GM23338 (cell line): ENCODE measurements at regions not wholly inside any gene's neighbourhood (a gene's known extent, or its start where the extent isn't known, plus 50 kb on each side); places are given as distances from the start of the nearest gene placed in this dataset.
A peak's percentile ranks its signal among the peaks of the same experiment; 100 is the strongest.

Experiments
- ATAC-seq: fragments of 200-7000 bp; cut with Tn5 transposase; 3 replicates; pipeline ENCODE4 v1.9.1; 2020
- DNase-seq: peaks from one replicate; pipeline ENCODE4 v3.0.0-alpha.2; 2015; ENCODE audit warnings: low spot score
- H2AFZ ChIP-seq: fragments of 200-600 bp; sonication (generic); 2 replicates; pipeline ENCODE4 v1.8.0; 2016; ENCODE audit warnings: antibody characterized with exemption, mild to moderate bottlenecking, moderate library complexity
- H3F3A ChIP-seq: fragments of 200-600 bp; sonication (generic); replicated peaks from 2 replicates; pipeline ENCODE4 v1.8.0; 2017; ENCODE audit warnings: antibody characterized with exemption, mixed run types, low read depth
- H3K27ac ChIP-seq: fragments of 200-600 bp; sonication (generic); 2 replicates; pipeline ENCODE4 v1.6.1; 2016; ENCODE audit warnings: low read depth
- H3K27me3 ChIP-seq: fragments of 200-600 bp; sonication (generic); 2 replicates; pipeline ENCODE4 v1.8.0; 2016; ENCODE audit warnings: mild to moderate bottlenecking, mixed run types, moderate library complexity; ENCODE audit not compliant: insufficient read depth
- H3K36me3 ChIP-seq: fragments of 200-600 bp; sonication (generic); 2 replicates; pipeline ENCODE4 v1.8.0; 2016; ENCODE audit warnings: mild to moderate bottlenecking; ENCODE audit not compliant: insufficient read depth
- H3K4me1 ChIP-seq: fragments of 200-600 bp; sonication (generic); 2 replicates; pipeline ENCODE4 v1.8.0; 2016; ENCODE audit warnings: mild to moderate bottlenecking, moderate library complexity; ENCODE audit not compliant: insufficient read depth
- H3K4me2 ChIP-seq: fragments of 200-600 bp; sonication (generic); 2 replicates; pipeline ENCODE4 v1.7.1; 2017; ENCODE audit warnings: mixed run types
- H3K4me3 ChIP-seq: fragments of 200-600 bp; sonication (generic); 2 replicates; pipeline ENCODE4 v1.6.1; 2016; ENCODE audit warnings: mixed run types
- H3K79me2 ChIP-seq: fragments of 200-600 bp; sonication (generic); replicated peaks from 2 replicates; pipeline ENCODE4 v1.8.0; 2017; ENCODE audit warnings: mild to moderate bottlenecking; ENCODE audit not compliant: insufficient read depth
- H3K9me2 ChIP-seq: fragments of 200-600 bp; sonication (generic); 2 replicates; pipeline ENCODE4 v1.8.0; 2017; ENCODE audit not compliant: insufficient read depth
- H4K20me1 ChIP-seq: fragments of 200-600 bp; sonication (generic); replicated peaks from 2 replicates; pipeline ENCODE4 v1.8.0; 2017; ENCODE audit warnings: mild to moderate bottlenecking; ENCODE audit not compliant: insufficient read depth
- H3K27ac Mint-ChIP-seq: 2 replicates; pipeline ENCODE4 v1.8.0; 2020; ENCODE audit warnings: inconsistent platforms, mild to moderate bottlenecking, moderate library complexity, mixed read lengths
- H3K27me3 Mint-ChIP-seq: 3 replicates; pipeline ENCODE4 v1.8.0; 2022; ENCODE audit warnings: low read depth, mild to moderate bottlenecking, moderate library complexity, mixed read lengths, inconsistent platforms; ENCODE audit not compliant: insufficient read depth, poor library complexity
- H3K36me3 Mint-ChIP-seq: 3 replicates; pipeline ENCODE4 v1.8.0; 2021; ENCODE audit warnings: low read depth, mild to moderate bottlenecking, inconsistent platforms, moderate library complexity, mixed read lengths
- H3K4me1 Mint-ChIP-seq: 3 replicates; pipeline ENCODE4 v1.8.0; 2020; ENCODE audit warnings: mild to moderate bottlenecking, inconsistent platforms, mixed read lengths
- H3K4me3 Mint-ChIP-seq: 3 replicates; pipeline ENCODE4 v1.8.0; 2021; ENCODE audit warnings: moderate library complexity, mild to moderate bottlenecking, inconsistent platforms, mixed read lengths
- H3K9me3 Mint-ChIP-seq: 3 replicates; pipeline ENCODE4 v1.8.0; 2020; ENCODE audit warnings: moderate library complexity, mild to moderate bottlenecking, inconsistent platforms, mixed read lengths
- CREB1 ChIP-seq: fragments of 250-450 bp; sonication (Bioruptor Pico); IDR thresholded peaks from 2 replicates; pipeline ENCODE4 v1.5.0; 2020; ENCODE audit warnings: low read depth, mild to moderate bottlenecking, moderate library complexity
- EZH2 ChIP-seq: fragments of 200-600 bp; sonication (generic); IDR thresholded peaks from one replicate; pipeline ENCODE4 v1.8.0; 2017; ENCODE audit warnings: antibody characterized with exemption, mild to moderate bottlenecking, low read depth; ENCODE audit not compliant: unreplicated experiment
- EZH2phosphoT487 ChIP-seq: fragments of 200-600 bp; sonication (generic); IDR thresholded peaks from one replicate; pipeline ENCODE4 v1.8.1; 2018; ENCODE audit warnings: antibody characterized with exemption; ENCODE audit not compliant: unreplicated experiment
- JUNB ChIP-seq: IDR thresholded peaks from one replicate; pipeline ENCODE4 v1.6.1; 2016; ENCODE audit warnings: antibody characterized with exemption; ENCODE audit not compliant: unreplicated experiment
- NANOG ChIP-seq: IDR thresholded peaks from 2 replicates; pipeline ENCODE4 v1.6.1; 2016; ENCODE audit warnings: antibody characterized with exemption, borderline replicate concordance
- POLR2AphosphoS5 ChIP-seq: IDR thresholded peaks from 2 replicates; pipeline ENCODE4 v1.6.1; 2016; ENCODE audit warnings: antibody characterized with exemption, low read depth
- REST ChIP-seq: IDR thresholded peaks from one replicate; pipeline ENCODE4 v1.6.1; 2018; ENCODE audit warnings: antibody characterized with exemption; ENCODE audit not compliant: unreplicated experiment
- ZNF114 ChIP-seq: fragments of 250-450 bp; sonication (Bioruptor Pico); IDR thresholded peaks from 2 replicates; pipeline ENCODE4 v1.5.0; 2020; ENCODE audit warnings: mild to moderate bottlenecking, moderate library complexity
- ZNF331 ChIP-seq: fragments of 250-450 bp; sonication (Bioruptor Pico); IDR thresholded peaks from 2 replicates; pipeline ENCODE4 v1.5.0; 2020; ENCODE audit warnings: low read depth, mild to moderate bottlenecking, moderate library complexity
- TF ChIP-seq, protein P1 (sequence below): IDR thresholded peaks from 2 replicates; pipeline ENCODE4 v1.6.1; 2016; ENCODE audit warnings: antibody characterized with exemption
- TF ChIP-seq, protein P2 (sequence below), 2 experiments: fragments of 200-600 bp in 1 of 2; sonication (generic) in 1 of 2; conservative IDR thresholded peaks; 2 replicates each; pipeline versions ENCODE4 v1.5.1 to v1.6.1; 2016 to 2017; ENCODE audit warnings: antibody characterized with exemption in 2 of 2, low read depth in 2 of 2, mild to moderate bottlenecking in 2 of 2, moderate library complexity in 1 of 2

GRCh38 chr16:86396901-86397311 is 113.4 kb upstream of the FOXF1 start:
- Mint-ChIP-seq H3K27me3 (peaks cover 5% of the 10 kb centered on the region), H3K9me3 (no peaks in the 10 kb centered on the region), H3K27ac (no peak overlapping the region), H3K36me3 (no peaks in the 10 kb centered on the region), H3K4me3 (no peak overlapping the region), H3K4me1 (peaks cover 16% of the 10 kb centered on the region)
- Histone ChIP-seq H3K4me3 (no peak overlapping the region), H3K27ac (no peak overlapping the region), H3K4me2 (no peak overlapping the region), H2AFZ (peak overlapping the region; percentile 85), H3K9me2 (peaks cover 14% of the 10 kb centered on the region; the same call in 1 of the 2 replicates), H3F3A (no peaks in the 10 kb centered on the region), H3K79me2 (no peaks in the 10 kb centered on the region), H3K27me3 (no peaks in the 10 kb centered on the region), H3K36me3 (no peaks in the 10 kb centered on the region), H4K20me1 (no peaks in the 10 kb centered on the region), H3K4me1 (peaks cover 11% of the 10 kb centered on the region; the same call in 1 of the 2 replicates)
- DNase-seq (no peak), ATAC-seq (peak; percentile 38; the same call in 2 of the 3 replicates)
- no peak for TF ChIP-seq NANOG
- no peak for TF ChIP-seq EZH2
- no peak for TF ChIP-seq CREB1 (CRISPR knock-in tag)
- TF ChIP-seq, protein P1, sequence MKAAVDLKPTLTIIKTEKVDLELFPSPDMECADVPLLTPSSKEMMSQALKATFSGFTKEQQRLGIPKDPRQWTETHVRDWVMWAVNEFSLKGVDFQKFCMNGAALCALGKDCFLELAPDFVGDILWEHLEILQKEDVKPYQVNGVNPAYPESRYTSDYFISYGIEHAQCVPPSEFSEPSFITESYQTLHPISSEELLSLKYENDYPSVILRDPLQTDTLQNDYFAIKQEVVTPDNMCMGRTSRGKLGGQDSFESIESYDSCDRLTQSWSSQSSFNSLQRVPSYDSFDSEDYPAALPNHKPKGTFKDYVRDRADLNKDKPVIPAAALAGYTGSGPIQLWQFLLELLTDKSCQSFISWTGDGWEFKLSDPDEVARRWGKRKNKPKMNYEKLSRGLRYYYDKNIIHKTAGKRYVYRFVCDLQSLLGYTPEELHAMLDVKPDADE = no peak
- no peak for TF ChIP-seq POLR2AphosphoS5
- TF ChIP-seq, protein P2, sequence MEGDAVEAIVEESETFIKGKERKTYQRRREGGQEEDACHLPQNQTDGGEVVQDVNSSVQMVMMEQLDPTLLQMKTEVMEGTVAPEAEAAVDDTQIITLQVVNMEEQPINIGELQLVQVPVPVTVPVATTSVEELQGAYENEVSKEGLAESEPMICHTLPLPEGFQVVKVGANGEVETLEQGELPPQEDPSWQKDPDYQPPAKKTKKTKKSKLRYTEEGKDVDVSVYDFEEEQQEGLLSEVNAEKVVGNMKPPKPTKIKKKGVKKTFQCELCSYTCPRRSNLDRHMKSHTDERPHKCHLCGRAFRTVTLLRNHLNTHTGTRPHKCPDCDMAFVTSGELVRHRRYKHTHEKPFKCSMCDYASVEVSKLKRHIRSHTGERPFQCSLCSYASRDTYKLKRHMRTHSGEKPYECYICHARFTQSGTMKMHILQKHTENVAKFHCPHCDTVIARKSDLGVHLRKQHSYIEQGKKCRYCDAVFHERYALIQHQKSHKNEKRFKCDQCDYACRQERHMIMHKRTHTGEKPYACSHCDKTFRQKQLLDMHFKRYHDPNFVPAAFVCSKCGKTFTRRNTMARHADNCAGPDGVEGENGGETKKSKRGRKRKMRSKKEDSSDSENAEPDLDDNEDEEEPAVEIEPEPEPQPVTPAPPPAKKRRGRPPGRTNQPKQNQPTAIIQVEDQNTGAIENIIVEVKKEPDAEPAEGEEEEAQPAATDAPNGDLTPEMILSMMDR (conservative IDR thresholded peaks at IDR 0.05; ENCODE audit: low read depth in 2 of 2) = no peak
- no peak for TF ChIP-seq JUNB
- TF ChIP-seq ZNF331 = no peak
- TF ChIP-seq REST = no peak
- TF ChIP-seq ZNF114 (CRISPR knock-in tag) = no peak
- no peak for TF ChIP-seq EZH2phosphoT487
